SK-N-SH treated with all-trans-retinoic acid at 6 μM for 48 hours (cell line): ENCODE measurements at regions not wholly inside any gene's neighbourhood (a gene's known extent, or its start where the extent isn't known, plus 50 kb on each side); places are given as distances from the start of the nearest gene placed in this dataset.

Experiments used
- ATAC-seq: fragments of 200-7000 bp; cut with Tn5 transposase; 3 replicates; pipeline ENCODE4 v1.9.1; 2020; ENCODE audit warnings: mild to moderate bottlenecking, moderate library complexity
- ARNTL ChIP-seq: fragments of 450-650 bp; formaldehyde crosslinking; IDR thresholded peaks from 2 replicates; pipeline ENCODE4 v1.5.0; 2020; ENCODE audit warnings: low read depth, mild to moderate bottlenecking, moderate library complexity, borderline replicate concordance
- BACH2 ChIP-seq: fragments of 250-450 bp; sonication (Bioruptor Pico); IDR thresholded peaks from 2 replicates; pipeline ENCODE4 v1.9.0; 2021; ENCODE audit warnings: mild to moderate bottlenecking, borderline replicate concordance
- ESRRG ChIP-seq: fragments of 250-450 bp; sonication (Bioruptor Pico); IDR thresholded peaks from 2 replicates; pipeline ENCODE4 v1.6.1; 2021; ENCODE audit warnings: mild to moderate bottlenecking
- GLIS3 ChIP-seq: fragments of 250-450 bp; sonication (Bioruptor Pico); IDR thresholded peaks from 2 replicates; pipeline ENCODE4 v1.5.0; 2020; ENCODE audit warnings: mild to moderate bottlenecking, moderate library complexity
- ISL1 ChIP-seq: fragments of 250-450 bp; sonication (Bioruptor Pico); IDR thresholded peaks from 2 replicates; pipeline ENCODE4 v2.1.2; 2022; ENCODE audit warnings: mild to moderate bottlenecking, moderate library complexity
- OSR1 ChIP-seq: fragments of 250-450 bp; sonication (Bioruptor Pico); IDR thresholded peaks from 2 replicates; pipeline ENCODE4 v1.8.0; 2022; ENCODE audit warnings: moderate library complexity, mild to moderate bottlenecking, inconsistent platforms
- PATZ1 ChIP-seq: fragments of 250-450 bp; sonication (Bioruptor Pico); IDR thresholded peaks from 2 replicates; pipeline ENCODE4 v1.8.0; 2020; ENCODE audit warnings: mild to moderate bottlenecking, moderate library complexity, borderline replicate concordance
- RARB ChIP-seq: fragments of 250-450 bp; sonication (Bioruptor Pico); IDR thresholded peaks from 2 replicates; pipeline ENCODE4 v1.8.0; 2021; ENCODE audit warnings: mild to moderate bottlenecking, moderate library complexity
- SNAI2 ChIP-seq: fragments of 250-450 bp; sonication (Bioruptor Pico); IDR thresholded peaks from 2 replicates; pipeline ENCODE4 v1.5.0; 2020; ENCODE audit warnings: mild to moderate bottlenecking, moderate library complexity
- ZC3H10 ChIP-seq: fragments of 250-450 bp; sonication (Bioruptor Pico); IDR thresholded peaks from 2 replicates; pipeline ENCODE4 v1.5.1; 2021; ENCODE audit warnings: mild to moderate bottlenecking, moderate library complexity
- ZNF565 ChIP-seq: fragments of 450-650 bp; formaldehyde crosslinking; conservative IDR thresholded peaks from 2 replicates; pipeline ENCODE4 v1.5.0; 2020; ENCODE audit warnings: low read depth, mild to moderate bottlenecking, moderate library complexity
- ZNF70 ChIP-seq: fragments of 450-650 bp; formaldehyde crosslinking; IDR thresholded peaks from 2 replicates; pipeline ENCODE4 v1.5.0; 2020; ENCODE audit warnings: mild to moderate bottlenecking, moderate library complexity
- TF ChIP-seq, protein P1 (sequence below): fragments of 250-450 bp; sonication (Bioruptor Pico); IDR thresholded peaks from 2 replicates; pipeline ENCODE4 v1.5.1; 2020; ENCODE audit warnings: low read depth, mild to moderate bottlenecking, moderate library complexity
- TF ChIP-seq, protein P2 (sequence below): fragments of 250-450 bp; sonication (Bioruptor Pico); IDR thresholded peaks from 2 replicates; pipeline ENCODE4 v1.5.0; 2020; ENCODE audit warnings: mild to moderate bottlenecking, moderate library complexity
- TF ChIP-seq, protein P3 (sequence below): fragments of 250-450 bp; sonication (Bioruptor Pico); IDR thresholded peaks from 2 replicates; pipeline ENCODE4 v1.8.0; 2021; ENCODE audit warnings: low read depth, mild to moderate bottlenecking, moderate library complexity, borderline replicate concordance

DNA sequence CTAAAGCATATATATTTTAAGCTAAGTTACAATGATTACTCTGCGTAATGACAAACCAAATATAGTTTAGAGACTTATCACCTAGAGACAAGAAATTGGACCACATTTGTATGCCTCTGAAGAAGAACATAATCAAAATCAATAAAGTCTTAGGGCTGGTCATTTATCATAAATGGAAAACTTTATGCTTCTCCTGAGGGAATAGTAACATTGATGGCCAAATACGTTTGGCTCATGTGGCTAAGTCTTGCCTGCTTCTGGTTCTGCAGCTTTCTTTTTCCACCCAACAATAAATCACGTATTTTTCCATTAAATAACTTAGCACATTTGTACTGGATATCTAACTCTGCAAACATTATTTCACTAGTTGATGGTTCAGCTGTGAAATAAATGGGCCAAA lies 458.4 kb downstream of the SLITRK1 start:
- TF ChIP-seq, protein P1, sequence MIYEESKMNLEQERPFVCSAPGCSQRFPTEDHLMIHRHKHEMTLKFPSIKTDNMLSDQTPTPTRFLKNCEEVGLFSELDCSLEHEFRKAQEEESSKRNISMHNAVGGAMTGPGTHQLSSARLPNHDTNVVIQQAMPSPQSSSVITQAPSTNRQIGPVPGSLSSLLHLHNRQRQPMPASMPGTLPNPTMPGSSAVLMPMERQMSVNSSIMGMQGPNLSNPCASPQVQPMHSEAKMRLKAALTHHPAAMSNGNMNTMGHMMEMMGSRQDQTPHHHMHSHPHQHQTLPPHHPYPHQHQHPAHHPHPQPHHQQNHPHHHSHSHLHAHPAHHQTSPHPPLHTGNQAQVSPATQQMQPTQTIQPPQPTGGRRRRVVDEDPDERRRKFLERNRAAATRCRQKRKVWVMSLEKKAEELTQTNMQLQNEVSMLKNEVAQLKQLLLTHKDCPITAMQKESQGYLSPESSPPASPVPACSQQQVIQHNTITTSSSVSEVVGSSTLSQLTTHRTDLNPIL (CRISPR knock-in tag) = no peak
- TF ChIP-seq GLIS3 (CRISPR knock-in tag) = no peak
- no peak for ATAC-seq

DNA sequence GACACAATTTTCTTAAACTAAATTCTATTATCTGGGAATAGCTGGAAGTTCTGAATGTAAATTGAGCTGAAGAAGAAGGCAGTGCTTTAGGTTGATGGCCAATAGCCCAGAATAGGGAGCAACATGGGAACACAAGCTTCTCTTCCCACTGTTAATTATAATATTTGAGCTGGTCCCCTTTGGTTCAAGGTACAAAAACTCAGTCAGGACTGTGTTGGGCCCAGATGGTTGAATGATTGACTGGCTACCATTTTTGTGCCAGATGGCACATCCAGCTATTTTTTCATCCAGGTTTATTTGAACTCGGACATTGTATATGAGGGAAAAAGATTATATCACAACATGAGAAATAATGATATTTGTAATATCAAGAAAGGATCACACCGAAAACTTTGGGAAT lies 458.9 kb downstream of the SLITRK1 start:
- no peak for ATAC-seq
- TF ChIP-seq GLIS3 (CRISPR knock-in tag) = no peak
- TF ChIP-seq, protein P2, sequence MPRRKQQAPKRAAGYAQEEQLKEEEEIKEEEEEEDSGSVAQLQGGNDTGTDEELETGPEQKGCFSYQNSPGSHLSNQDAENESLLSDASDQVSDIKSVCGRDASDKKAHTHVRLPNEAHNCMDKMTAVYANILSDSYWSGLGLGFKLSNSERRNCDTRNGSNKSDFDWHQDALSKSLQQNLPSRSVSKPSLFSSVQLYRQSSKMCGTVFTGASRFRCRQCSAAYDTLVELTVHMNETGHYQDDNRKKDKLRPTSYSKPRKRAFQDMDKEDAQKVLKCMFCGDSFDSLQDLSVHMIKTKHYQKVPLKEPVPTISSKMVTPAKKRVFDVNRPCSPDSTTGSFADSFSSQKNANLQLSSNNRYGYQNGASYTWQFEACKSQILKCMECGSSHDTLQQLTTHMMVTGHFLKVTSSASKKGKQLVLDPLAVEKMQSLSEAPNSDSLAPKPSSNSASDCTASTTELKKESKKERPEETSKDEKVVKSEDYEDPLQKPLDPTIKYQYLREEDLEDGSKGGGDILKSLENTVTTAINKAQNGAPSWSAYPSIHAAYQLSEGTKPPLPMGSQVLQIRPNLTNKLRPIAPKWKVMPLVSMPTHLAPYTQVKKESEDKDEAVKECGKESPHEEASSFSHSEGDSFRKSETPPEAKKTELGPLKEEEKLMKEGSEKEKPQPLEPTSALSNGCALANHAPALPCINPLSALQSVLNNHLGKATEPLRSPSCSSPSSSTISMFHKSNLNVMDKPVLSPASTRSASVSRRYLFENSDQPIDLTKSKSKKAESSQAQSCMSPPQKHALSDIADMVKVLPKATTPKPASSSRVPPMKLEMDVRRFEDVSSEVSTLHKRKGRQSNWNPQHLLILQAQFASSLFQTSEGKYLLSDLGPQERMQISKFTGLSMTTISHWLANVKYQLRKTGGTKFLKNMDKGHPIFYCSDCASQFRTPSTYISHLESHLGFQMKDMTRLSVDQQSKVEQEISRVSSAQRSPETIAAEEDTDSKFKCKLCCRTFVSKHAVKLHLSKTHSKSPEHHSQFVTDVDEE (CRISPR knock-in tag) = no peak
- TF ChIP-seq ZNF70 (CRISPR knock-in tag) = no peak
- TF ChIP-seq OSR1 (CRISPR knock-in tag) = no peak
- TF ChIP-seq ARNTL (CRISPR knock-in tag) = no peak
- no peak for TF ChIP-seq SNAI2 (CRISPR knock-in tag)
- TF ChIP-seq ESRRG (CRISPR knock-in tag) = no peak
- TF ChIP-seq, all 23 proteins: peak for 0

DNA sequence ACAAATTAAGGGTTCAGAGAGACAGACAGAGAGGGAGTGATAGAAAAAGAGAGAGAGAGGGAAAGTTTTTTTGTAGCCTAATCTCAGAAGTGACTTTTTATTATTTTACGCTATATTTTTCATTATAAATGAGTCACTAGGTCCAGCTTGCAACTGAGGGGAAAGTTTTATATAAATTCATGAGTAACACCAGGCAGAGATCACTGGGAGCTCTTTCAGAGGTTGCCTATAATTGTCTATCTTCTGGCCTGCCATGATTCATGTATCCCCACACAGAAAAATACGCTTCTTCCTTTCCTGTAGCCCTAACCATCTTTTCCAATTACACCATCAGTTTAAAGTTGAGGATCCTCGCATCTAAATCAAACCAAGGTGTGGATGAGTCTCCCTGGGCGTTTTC lies 467.9 kb downstream of the SLITRK1 start:
- no peak for ATAC-seq
- TF ChIP-seq ZNF565 (CRISPR knock-in tag) (no peak), ZC3H10 (CRISPR knock-in tag) (no peak), ZNF70 (CRISPR knock-in tag) (no peak), PATZ1 (CRISPR knock-in tag) (no peak), RARB (no peak)
- TF ChIP-seq, protein P2 (CRISPR knock-in tag) = no peak

GRCh38 chr13:83386609-83387008 lies 495.7 kb downstream of the SLITRK1 start:
- ATAC-seq = no peak

More at GRCh38 chr13:83386609-83387008, 495.7 kb downstream of the SLITRK1 start:
- TF ChIP-seq, protein P3, sequence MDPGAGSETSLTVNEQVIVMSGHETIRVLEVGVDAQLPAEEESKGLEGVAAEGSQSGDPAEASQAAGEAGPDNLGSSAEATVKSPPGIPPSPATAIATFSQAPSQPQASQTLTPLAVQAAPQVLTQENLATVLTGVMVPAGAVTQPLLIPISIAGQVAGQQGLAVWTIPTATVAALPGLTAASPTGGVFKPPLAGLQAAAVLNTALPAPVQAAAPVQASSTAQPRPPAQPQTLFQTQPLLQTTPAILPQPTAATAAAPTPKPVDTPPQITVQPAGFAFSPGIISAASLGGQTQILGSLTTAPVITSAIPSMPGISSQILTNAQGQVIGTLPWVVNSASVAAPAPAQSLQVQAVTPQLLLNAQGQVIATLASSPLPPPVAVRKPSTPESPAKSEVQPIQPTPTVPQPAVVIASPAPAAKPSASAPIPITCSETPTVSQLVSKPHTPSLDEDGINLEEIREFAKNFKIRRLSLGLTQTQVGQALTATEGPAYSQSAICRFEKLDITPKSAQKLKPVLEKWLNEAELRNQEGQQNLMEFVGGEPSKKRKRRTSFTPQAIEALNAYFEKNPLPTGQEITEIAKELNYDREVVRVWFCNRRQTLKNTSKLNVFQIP (CRISPR knock-in tag) = no peak
- TF ChIP-seq, protein P1 (CRISPR knock-in tag) = no peak
- TF ChIP-seq ZNF565 (CRISPR knock-in tag) = no peak
- no peak for TF ChIP-seq ISL1 (CRISPR knock-in tag)
- TF ChIP-seq SNAI2 (CRISPR knock-in tag) = no peak
- no peak for TF ChIP-seq BACH2 (CRISPR knock-in tag)
- TF ChIP-seq PATZ1 (CRISPR knock-in tag) = no peak
- TF ChIP-seq ESRRG (CRISPR knock-in tag) = no peak
